Esophagus muscularis mucosa (tissue), 4 donors: ENCODE measurements at regions not wholly inside any gene's neighbourhood (a gene's known extent, or its start where the extent isn't known, plus 50 kb on each side); places are given as distances from the start of the nearest gene placed in this dataset.

Source experiments
- DNase-seq: peaks from one replicate; pipeline ENCODE4 v3.0.0-alpha.2; 2017; ENCODE audit errors: extremely low spot score
- H3K27ac ChIP-seq, 4 donors: fragments of 200-600 bp; sonication (generic); replicated peaks in 1 of 4; 1 replicate in 3 of 4; 2 replicates in 1 of 4; pipeline ENCODE4 v1.5.1; 2016 to 2019; ENCODE audit warnings: mild to moderate bottlenecking in 1 of 4
- H3K27me3 ChIP-seq, 4 donors: fragments of 200-600 bp; sonication (generic); one replicate each; pipeline versions ENCODE4 v1.5.1 to v1.6.0; 2016 to 2019
- H3K36me3 ChIP-seq, 4 donors: fragments of 200-600 bp; sonication (generic); one replicate each; pipeline ENCODE4 v1.5.1; 2016 to 2019
- H3K4me1 ChIP-seq, 4 donors: fragments of 200-600 bp; sonication (generic); one replicate each; pipeline ENCODE4 v1.5.1; 2016 to 2019
- H3K4me3 ChIP-seq, 4 donors: fragments of 200-600 bp; sonication (generic); 1 replicate in 2 of 4; 2 replicates in 2 of 4; pipeline ENCODE4 v1.5.1; 2016 to 2019; ENCODE audit warnings: mild to moderate bottlenecking in 4 of 4, moderate library complexity in 1 of 4
- H3K9me3 ChIP-seq, 4 donors: fragments of 200-600 bp; sonication (generic); 1 replicate in 3 of 4; 2 replicates in 1 of 4; pipeline ENCODE4 v1.5.1; 2016 to 2019
- CTCF ChIP-seq, 3 experiments: fragments of 200-600 bp in 2 of 3; fragments of 450-650 bp in 1 of 3; sonication (generic) in 2 of 3; IDR thresholded peaks; one replicate each; pipeline ENCODE4 v1.5.1; 2017 to 2019; ENCODE audit warnings: antibody characterized with exemption in 3 of 3, mild to moderate bottlenecking in 2 of 3, moderate library complexity in 1 of 3
- EP300 ChIP-seq: sonication (generic); formaldehyde crosslinking; IDR thresholded peaks from one replicate; pipeline ENCODE4 v1.6.1; 2017; ENCODE audit warnings: antibody characterized with exemption
- POLR2A ChIP-seq: fragments of 450-650 bp; IDR thresholded peaks from one replicate; pipeline ENCODE4 v1.6.1; 2017; ENCODE audit warnings: antibody characterized with exemption, moderate library complexity, mild to moderate bottlenecking, low read depth
- POLR2AphosphoS5 ChIP-seq, 2 donors: sonication (generic); formaldehyde crosslinking; IDR thresholded peaks; one replicate each; pipeline ENCODE4 v1.6.1; 2017; ENCODE audit warnings: antibody characterized with exemption in 2 of 2
- WGBS: methylation state at CpG from one replicate; pipeline ENCODE4 v1.1.5; 2018; 5-methylcytosine and 5-hydroxymethylcytosine counted together
- intact Hi-C: fragments of 100-400 bp; cut with DNase I; formaldehyde crosslinking; loops from one replicate; pipeline ENCODE4 v1.15.1; 2023

- 85% methylated on average over 2 of the region's 2 CpGs for WGBS
- no peak for TF ChIP-seq CTCF (IDR thresholded peaks at IDR 0.05)
- DNase-seq = no peak
Measured at GRCh38 chr7:19991936-19992335, 218.5 kb upstream of the TMEM196 start.

GRCh38 chr7:19989906-19990305 is 216.5 kb upstream of the TMEM196 start:
- H3K4me3 ChIP-seq = no peak overlapping the region
- H3K4me1 ChIP-seq = no peaks in the 10 kb centered on the region
- DNase-seq = no peak
- no peaks in the 10 kb centered on the region for H3K9me3 ChIP-seq
- no peaks in the 10 kb centered on the region for H3K36me3 ChIP-seq
- no peaks in the 10 kb centered on the region for H3K27me3 ChIP-seq
- intact Hi-C loops = loop anchor here (10.0 kb wide), 1 partner anchor 185 kb away; no protein-coding TSS in a partner anchor
- TF ChIP-seq EP300 (no peak), POLR2AphosphoS5 (IDR thresholded peaks at IDR 0.05) (no peak), CTCF (IDR thresholded peaks at IDR 0.05) (no peak), POLR2A (no peak)
- WGBS = 41% methylated on average over 2 of the region's 2 CpGs
- H3K27ac ChIP-seq = no peak overlapping the region

More at GRCh38 chr7:19991936-19992335, 218.5 kb upstream of the TMEM196 start:
- H3K4me3 ChIP-seq = no peak overlapping the region
- no peak overlapping the region for H3K27ac ChIP-seq
- H3K4me1 ChIP-seq = no peaks in the 10 kb centered on the region
- intact Hi-C loops = loop anchor here (10.0 kb wide), 1 partner anchor 183 kb away; no protein-coding TSS in a partner anchor
- no peaks in the 10 kb centered on the region for H3K9me3 ChIP-seq
- H3K36me3 ChIP-seq = no peaks in the 10 kb centered on the region
- H3K27me3 ChIP-seq = no peaks in the 10 kb centered on the region

GRCh38 chr7:19988860-19989259 is 215.4 kb upstream of the TMEM196 start:
- DNase-seq = no peak
- 92% methylated on average over 2 of the region's 2 CpGs for WGBS
- intact Hi-C loops = no loop called here
- H3K27me3 ChIP-seq = no peaks in the 10 kb centered on the region
- H3K9me3 ChIP-seq = no peaks in the 10 kb centered on the region
- H3K4me3 ChIP-seq = no peak overlapping the region
- H3K27ac ChIP-seq = no peak overlapping the region
- TF ChIP-seq CTCF (IDR thresholded peaks at IDR 0.05) (no peak), EP300 (no peak), POLR2AphosphoS5 (IDR thresholded peaks at IDR 0.05) (no peak), POLR2A (no peak)
- H3K36me3 ChIP-seq = no peaks in the 10 kb centered on the region
- H3K4me1 ChIP-seq = no peaks in the 10 kb centered on the region

- Histone ChIP-seq H3K9me3 (peaks cover 0 to 6% (median 0%) of the 10 kb centered on the region in 4 donors), H3K4me3 (no peak overlapping the region), H3K27me3 (no peaks in the 10 kb centered on the region), H3K36me3 (no peaks in the 10 kb centered on the region), H3K27ac (no peak overlapping the region), H3K4me1 (no peaks in the 10 kb centered on the region)
- DNase-seq = no peak
- TF ChIP-seq POLR2AphosphoS5 (IDR thresholded peaks at IDR 0.05) = no peak
- TF ChIP-seq EP300 = no peak
- TF ChIP-seq CTCF (IDR thresholded peaks at IDR 0.05) = no peak
- WGBS = 100% methylated on average over 1 of the region's 3 CpGs
- intact Hi-C loops = no loop called here
Measured at GRCh38 chr7:19984231-19984632, 210.8 kb upstream of the TMEM196 start.
